ENCODE measurements at regions not wholly inside any gene's neighbourhood (a gene's known extent, or its start where the extent isn't known, plus 50 kb on each side); places are given as distances from the start of the nearest gene placed in this dataset.

DNA sequence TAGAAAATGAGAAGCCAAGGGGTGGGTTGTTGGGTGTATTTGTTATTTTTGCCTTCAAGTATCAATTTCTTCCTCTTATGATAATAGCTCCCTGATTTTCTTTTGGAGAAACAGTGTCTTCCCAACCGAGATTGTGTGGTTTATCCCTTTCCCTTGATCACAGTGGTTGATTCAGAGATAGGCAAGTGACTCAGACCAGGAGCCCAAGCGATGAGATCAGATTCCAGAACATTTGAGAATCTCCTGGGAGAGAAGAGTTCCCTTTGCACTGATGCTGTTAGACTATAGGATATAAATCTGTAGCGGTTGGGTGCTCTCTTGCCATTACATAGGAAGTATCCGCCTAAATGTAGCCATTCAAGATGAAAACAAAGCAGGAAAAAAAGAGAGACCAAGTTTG is 90.1 kb upstream of the WDR26 start:
- no peak for TF ChIP-seq POLR2AphosphoS5 (IDR thresholded peaks at IDR 0.05)
- TF ChIP-seq POLR2A (IDR thresholded peaks at IDR 0.05) = no peak

Data from spleen (tissue), 3 donors.